OCI-LY3 (cell line): ENCODE measurements at regions not wholly inside any gene's neighbourhood (a gene's known extent, or its start where the extent isn't known, plus 50 kb on each side); places are given as distances from the start of the nearest gene placed in this dataset.

Experiments used
- H2AFZ ChIP-seq: fragments of 200-600, 300-600 bp; shearing (Covaris generic); 2 replicates; pipeline ENCODE4 v1.6.0; 2014; ENCODE audit warnings: antibody characterized with exemption, low read depth, low read length
- H3K27ac ChIP-seq: fragments of 200-600, 300-600 bp; sonication (generic); 2 replicates; pipeline ENCODE4 v1.5.1; 2014; ENCODE audit warnings: mild to moderate bottlenecking, low read length, moderate library complexity, mixed read lengths
- H3K27me3 ChIP-seq: fragments of 200-600, 300-600 bp; sonication (generic); 2 replicates; pipeline ENCODE4 v1.6.1; 2014; ENCODE audit warnings: low read depth, low read length, mixed read lengths
- H3K36me3 ChIP-seq: fragments of 200-600, 300-600 bp; sonication (generic); replicated peaks from 2 replicates; pipeline ENCODE3; 2014; ENCODE audit warnings: low read depth, low read length, mixed read lengths
- H3K4me1 ChIP-seq: fragments of 300-600, 200-600 bp; sonication (generic); 2 replicates; pipeline ENCODE4 v1.6.1; 2014; ENCODE audit warnings: low read length, mixed read lengths
- H3K4me2 ChIP-seq: fragments of 200-600, 300-600 bp; sonication (generic); 2 replicates; pipeline ENCODE4 v1.6.1; 2014; ENCODE audit warnings: low read length, mixed read lengths
- H3K4me3 ChIP-seq: fragments of 300-600, 200-600 bp; sonication (generic); 2 replicates; pipeline ENCODE4 v1.5.1; 2014; ENCODE audit warnings: antibody characterized with exemption, mild to moderate bottlenecking, low read length, moderate library complexity
- H3K79me2 ChIP-seq: fragments of 300-600, 200-600 bp; shearing (Covaris generic); 2 replicates; pipeline ENCODE4 v1.6.1; 2014; ENCODE audit warnings: mild to moderate bottlenecking, low read length, mixed read lengths
- H3K9ac ChIP-seq: fragments of 300-600, 200-600 bp; shearing (Covaris generic); 2 replicates; pipeline ENCODE4 v1.6.0; 2014; ENCODE audit warnings: mild to moderate bottlenecking, low read length, moderate library complexity
- H3K9me3 ChIP-seq: fragments of 200-600, 300-600 bp; shearing (Covaris generic); 2 replicates; pipeline ENCODE4 v1.6.1; 2014; ENCODE audit warnings: low read length, mixed read lengths; ENCODE audit not compliant: insufficient read depth
- H4K20me1 ChIP-seq: fragments of 200-600, 300-600 bp; sonication (generic); 2 replicates; pipeline ENCODE4 v1.6.1; 2016; ENCODE audit warnings: low read length, mixed read lengths; ENCODE audit not compliant: insufficient read depth
- CTCF ChIP-seq: fragments of 200-600, 300-600 bp; sonication (generic); IDR thresholded peaks from 2 replicates; pipeline ENCODE4 v1.5.1; 2014; ENCODE audit warnings: antibody characterized with exemption, low read length, low read depth
- EZH2phosphoT487 ChIP-seq: fragments of 200-600 bp; shearing (Covaris generic); IDR thresholded peaks from 2 replicates; pipeline ENCODE4 v1.6.1; 2018; ENCODE audit warnings: antibody characterized with exemption, mixed run types, low read depth

GRCh38 chr4:15242021-15242420 lies 185.8 kb upstream of the C1QTNF7 start:
- no peaks in the 10 kb centered on the region for H3K4me1 ChIP-seq
- no peaks in the 10 kb centered on the region for H3K9me3 ChIP-seq
- no peaks in the 10 kb centered on the region for H4K20me1 ChIP-seq
- no peaks in the 10 kb centered on the region for H3K27me3 ChIP-seq
- H2AFZ ChIP-seq = no peak overlapping the region
- TF ChIP-seq EZH2phosphoT487 = no peak
- no peak for TF ChIP-seq CTCF
- no peak overlapping the region for H3K9ac ChIP-seq
- no peak overlapping the region for H3K4me2 ChIP-seq
- no peak overlapping the region for H3K27ac ChIP-seq
- no peaks in the 10 kb centered on the region for H3K36me3 ChIP-seq
- H3K79me2 ChIP-seq = no peaks in the 10 kb centered on the region
- no peak overlapping the region for H3K4me3 ChIP-seq

- Histone ChIP-seq H3K4me1 (no peaks in the 10 kb centered on the region), H3K4me3 (no peak overlapping the region), H3K9me3 (no peaks in the 10 kb centered on the region), H3K4me2 (no peak overlapping the region), H2AFZ (no peak overlapping the region), H3K79me2 (no peaks in the 10 kb centered on the region), H4K20me1 (no peaks in the 10 kb centered on the region), H3K36me3 (no peaks in the 10 kb centered on the region), H3K27ac (no peak overlapping the region), H3K27me3 (no peaks in the 10 kb centered on the region), H3K9ac (no peak overlapping the region)
- TF ChIP-seq CTCF = no peak
These were observed 183.5 kb upstream of the C1QTNF7 start for GRCh38 chr4:15244354-15244753.

DNA sequence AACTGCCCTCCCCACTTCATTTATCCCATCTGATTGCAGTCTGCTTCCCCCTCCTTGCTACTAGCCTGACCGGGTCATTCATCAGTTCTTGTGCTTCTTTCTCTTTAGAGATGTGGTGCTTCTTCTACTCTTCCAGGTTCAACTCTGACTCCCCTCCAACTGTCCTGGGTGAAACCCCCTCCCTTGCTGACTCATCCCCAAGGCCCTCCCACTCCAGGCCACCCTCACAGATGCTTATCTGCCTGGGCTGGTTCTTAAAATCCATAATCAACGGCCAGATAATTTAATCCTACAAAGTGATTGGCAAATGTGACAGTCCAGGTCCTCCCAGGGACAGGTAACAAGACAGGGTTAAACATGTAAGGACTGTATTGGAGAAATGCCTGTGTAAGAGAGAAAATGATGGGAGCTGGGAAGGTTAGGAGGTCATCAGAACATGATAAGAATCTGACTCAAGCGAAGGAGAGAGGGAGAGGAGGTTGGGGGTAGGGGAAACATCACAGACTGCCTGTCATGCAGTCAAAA lies 182.8 kb upstream of the C1QTNF7 start:
- H3K36me3 ChIP-seq = no peaks in the 10 kb centered on the region
- no peak overlapping the region for H2AFZ ChIP-seq
- H3K27me3 ChIP-seq = no peaks in the 10 kb centered on the region
- H4K20me1 ChIP-seq = no peaks in the 10 kb centered on the region
- no peak for TF ChIP-seq CTCF
- TF ChIP-seq EZH2phosphoT487 = no peak
- H3K9ac ChIP-seq = no peak overlapping the region
- H3K27ac ChIP-seq = no peak overlapping the region
- no peaks in the 10 kb centered on the region for H3K4me1 ChIP-seq
- H3K4me2 ChIP-seq = no peak overlapping the region
- no peak overlapping the region for H3K4me3 ChIP-seq
- no peaks in the 10 kb centered on the region for H3K79me2 ChIP-seq
- no peaks in the 10 kb centered on the region for H3K9me3 ChIP-seq

DNA sequence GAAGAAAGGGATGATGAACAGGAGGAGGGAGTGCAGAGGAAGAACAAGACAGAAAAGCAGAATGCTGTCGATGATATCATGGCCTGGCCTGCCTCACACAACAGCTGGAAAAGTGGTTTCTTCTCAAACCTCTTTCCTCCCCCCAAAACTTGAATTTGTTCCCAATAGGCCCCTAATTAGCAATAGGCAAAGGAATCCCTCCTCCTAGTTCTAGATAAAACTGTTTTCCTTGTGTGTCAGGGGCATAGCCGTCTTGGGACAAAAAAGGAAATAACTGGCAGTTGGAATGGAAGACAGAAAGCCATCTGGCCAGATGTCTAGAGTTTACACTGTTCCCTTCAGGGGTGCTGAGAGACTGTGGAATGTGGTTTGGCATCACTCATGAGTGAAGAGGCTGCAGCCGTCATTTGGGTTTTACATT lies 177.8 kb upstream of the C1QTNF7 start:
- TF ChIP-seq CTCF (no peak), EZH2phosphoT487 (no peak)
- no peak overlapping the region for H3K27ac ChIP-seq
- no peaks in the 10 kb centered on the region for H3K79me2 ChIP-seq
- no peak overlapping the region for H3K4me3 ChIP-seq
- H3K27me3 ChIP-seq = no peaks in the 10 kb centered on the region
- H3K9ac ChIP-seq = no peak overlapping the region
- H2AFZ ChIP-seq = no peak overlapping the region
- no peaks in the 10 kb centered on the region for H3K9me3 ChIP-seq
- H3K4me1 ChIP-seq = peaks cover 17% of the 10 kb centered on the region
- no peak overlapping the region for H3K4me2 ChIP-seq
- H4K20me1 ChIP-seq = no peaks in the 10 kb centered on the region
- no peaks in the 10 kb centered on the region for H3K36me3 ChIP-seq
